HG02571 (cell line): ENCODE measurements at regions not wholly inside any gene's neighbourhood (a gene's known extent, or its start where the extent isn't known, plus 50 kb on each side); places are given as distances from the start of the nearest gene placed in this dataset.

Experiments
- ATAC-seq: cut with Tn5 transposase; IDR thresholded peaks from one replicate; pipeline ENCODE4 v1.9.1; 2021; ENCODE audit warnings: mild to moderate bottlenecking, moderate library complexity; ENCODE audit not compliant: unreplicated experiment

- no peak for ATAC-seq
Measured at GRCh38 chr22:48808038-48808960, 1019.4 kb downstream of the BRD1 start.

DNA sequence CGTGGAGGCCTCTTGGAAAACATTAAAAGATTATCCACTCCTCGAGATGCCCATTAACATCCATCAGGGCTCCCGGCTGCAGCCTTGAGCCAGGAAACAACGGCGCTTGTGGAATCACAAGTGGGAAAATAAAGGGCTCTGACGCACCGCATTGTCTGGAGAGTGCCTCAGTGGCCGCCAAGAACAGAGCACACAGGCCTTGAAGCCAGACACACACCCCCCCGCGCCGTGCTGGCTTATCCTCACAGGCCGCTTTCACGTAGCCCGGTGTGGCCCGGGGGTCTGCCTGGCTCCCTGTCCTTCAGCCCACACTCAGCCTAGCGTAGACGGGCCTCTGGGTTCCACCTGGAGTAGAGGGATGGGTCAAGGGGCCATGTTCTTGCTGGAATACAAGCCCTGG, 1020.5 kb downstream of the BRD1 start:
- ATAC-seq, result no peak

DNA sequence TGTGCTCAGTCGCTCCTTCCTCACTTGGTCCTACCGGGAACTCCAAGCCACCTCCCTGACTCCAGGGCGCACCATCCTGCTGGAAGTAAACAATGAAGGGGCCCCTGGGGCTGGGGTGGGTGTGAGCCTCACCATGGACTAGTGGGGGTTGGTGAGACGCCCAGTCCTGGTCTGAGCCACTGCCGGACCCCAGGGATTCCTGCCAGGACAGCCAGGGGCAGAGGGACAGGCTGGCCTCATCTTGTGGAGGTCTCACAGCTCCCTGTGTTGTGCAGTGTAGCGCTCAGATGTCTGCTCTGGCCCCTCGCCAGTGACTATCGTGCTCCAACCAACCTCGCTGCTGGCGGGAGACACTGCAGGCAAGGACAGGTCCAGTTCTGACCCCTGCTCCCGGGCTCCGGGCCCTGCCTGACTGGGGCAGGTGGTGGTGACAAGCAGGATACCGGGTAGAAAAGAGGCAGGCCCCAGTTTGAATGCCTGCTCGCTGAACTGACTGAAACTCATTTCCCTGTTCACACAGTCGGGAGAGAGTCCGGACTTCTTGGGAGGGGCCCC, 1021.4 kb downstream of the BRD1 start:
- ATAC-seq, result no peak

DNA sequence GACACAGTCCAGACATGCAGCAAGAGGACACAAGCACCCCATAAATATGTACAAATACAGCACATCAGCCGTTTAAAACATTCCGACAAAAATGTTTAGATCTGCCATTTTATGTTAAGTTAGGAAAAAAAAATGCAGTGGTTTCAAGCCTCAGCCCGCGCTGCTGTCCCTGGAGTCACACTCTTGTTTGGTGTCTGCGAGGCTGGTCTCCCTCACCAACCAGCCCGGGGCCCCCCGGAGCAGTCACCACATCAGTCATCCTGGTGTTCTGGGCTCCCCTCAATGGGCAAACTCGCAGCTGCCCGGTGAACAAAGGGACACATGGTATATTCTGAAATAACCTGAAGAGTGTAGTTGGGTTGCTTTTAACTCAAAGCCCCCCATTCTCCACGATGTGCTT, 1022.2 kb downstream of the BRD1 start:
- no peak for ATAC-seq

- no peak for ATAC-seq
Measured at GRCh38 chr22:48804811-48805301, 1022.8 kb downstream of the BRD1 start.

DNA sequence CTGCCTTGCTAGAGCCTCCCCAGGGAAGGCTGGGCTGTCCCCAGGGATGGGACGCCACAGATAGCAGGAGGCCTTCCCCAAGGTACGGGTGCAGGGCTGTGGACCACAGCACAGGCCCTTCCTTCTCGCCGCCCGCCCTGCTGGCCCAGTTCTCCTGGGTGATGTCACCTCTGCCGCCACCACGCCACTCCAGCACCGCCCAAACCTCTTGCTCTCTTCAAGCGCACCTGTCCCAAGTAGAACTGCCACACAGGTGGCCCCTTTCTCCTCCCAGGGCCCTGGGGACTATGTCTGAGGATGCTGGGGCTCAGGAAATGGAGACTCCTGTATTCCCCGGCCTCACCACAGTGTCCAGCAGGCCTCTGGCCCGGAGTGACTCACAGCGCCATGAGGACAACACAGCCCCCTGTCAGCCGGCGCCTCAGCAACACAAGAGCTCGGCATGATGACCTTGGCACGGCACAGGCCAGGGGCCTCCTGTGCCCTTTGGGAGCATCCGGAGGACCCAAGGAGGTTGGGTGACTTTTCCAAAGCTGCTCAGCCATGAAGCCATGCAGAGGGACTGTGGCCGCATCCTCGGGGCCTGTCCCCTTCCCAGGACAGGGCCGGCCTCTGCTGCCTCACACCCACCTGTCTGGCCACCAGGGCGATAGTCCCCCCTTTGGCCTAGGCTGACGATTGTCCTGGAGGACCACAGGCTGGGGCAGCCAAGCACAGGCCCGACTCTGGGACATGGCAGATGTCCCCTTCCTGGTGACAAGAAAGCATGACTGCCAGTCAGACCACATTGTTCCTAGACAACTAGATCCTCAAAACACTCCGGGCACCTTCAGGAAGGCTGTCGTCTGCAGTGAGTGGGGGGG, 1023.5 kb downstream of the BRD1 start:
- no peak for ATAC-seq

DNA sequence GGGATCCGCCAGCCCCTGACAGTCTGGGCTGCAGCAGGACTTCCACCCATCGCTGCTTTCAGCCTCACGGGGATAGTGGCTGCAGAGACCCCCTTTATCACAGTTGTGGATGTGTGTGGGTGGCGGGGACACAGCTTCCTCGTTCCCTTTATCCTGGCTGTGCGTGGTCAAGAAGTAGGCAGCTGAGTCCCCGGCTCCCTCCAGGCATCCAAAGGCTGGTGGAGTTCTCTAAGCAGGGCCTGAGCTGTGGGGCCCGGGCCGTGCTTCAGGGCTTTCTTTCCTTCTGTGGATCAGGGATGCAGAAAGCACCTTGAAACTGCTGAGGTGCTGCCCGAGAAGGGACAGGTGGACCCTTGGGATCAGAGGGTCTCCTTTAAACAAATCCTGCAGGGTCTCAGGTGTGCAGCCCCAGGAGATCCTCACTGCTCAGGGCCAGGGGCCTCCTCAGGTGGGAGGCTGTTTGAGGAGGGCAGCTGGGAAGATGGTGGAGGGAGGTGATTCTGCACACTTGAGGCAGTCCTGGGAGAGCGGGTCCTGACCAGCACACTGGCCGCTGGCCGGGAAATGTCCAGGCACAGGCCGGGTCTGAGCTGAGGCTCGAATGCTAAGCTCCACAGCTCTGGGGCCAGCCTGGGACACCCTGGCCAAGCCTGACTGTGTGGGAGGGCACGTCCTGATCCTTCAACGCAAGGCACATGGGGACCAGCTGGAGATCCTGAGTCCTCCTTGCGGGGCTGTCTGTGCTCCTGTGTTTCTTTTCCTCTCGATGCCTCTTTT, 1024.3 kb downstream of the BRD1 start:
- no peak for ATAC-seq

GRCh38 chr22:48802576-48802975, 1025.1 kb downstream of the BRD1 start:
- ATAC-seq, result no peak

DNA sequence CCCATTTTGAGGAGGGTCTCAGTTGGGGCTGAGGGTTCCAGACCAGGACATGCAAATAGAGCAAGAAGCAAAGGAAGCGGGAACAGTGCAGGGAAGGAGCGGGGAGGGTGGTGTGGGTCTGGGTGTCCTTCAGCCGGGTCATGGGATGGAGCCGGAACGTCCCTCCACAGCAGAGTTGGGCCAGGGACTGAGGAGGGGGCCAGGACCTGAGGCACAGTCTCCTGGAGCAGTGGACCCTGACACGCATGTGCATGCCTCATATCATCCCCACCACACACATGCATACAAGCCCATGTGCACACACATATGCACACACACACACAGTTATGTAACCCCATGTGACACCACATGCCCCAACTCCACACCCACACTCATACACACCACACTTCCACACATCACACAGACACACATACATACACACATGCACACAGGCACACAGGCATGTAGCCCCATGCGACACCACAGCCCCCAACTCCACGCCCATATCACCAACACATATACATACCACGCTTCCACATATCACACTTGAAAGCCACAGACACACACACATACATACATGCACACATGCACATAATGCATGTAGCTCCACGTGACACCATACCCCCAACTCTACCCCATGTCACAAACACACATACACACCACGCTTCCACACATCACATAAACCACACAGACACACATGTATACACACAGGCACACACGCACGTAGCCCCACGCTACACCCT, 1026.6 kb downstream of the BRD1 start:
- ATAC-seq, result no peak

GRCh38 chr22:48800036-48800885, 1027.4 kb downstream of the BRD1 start:
- ATAC-seq, result no peak

DNA sequence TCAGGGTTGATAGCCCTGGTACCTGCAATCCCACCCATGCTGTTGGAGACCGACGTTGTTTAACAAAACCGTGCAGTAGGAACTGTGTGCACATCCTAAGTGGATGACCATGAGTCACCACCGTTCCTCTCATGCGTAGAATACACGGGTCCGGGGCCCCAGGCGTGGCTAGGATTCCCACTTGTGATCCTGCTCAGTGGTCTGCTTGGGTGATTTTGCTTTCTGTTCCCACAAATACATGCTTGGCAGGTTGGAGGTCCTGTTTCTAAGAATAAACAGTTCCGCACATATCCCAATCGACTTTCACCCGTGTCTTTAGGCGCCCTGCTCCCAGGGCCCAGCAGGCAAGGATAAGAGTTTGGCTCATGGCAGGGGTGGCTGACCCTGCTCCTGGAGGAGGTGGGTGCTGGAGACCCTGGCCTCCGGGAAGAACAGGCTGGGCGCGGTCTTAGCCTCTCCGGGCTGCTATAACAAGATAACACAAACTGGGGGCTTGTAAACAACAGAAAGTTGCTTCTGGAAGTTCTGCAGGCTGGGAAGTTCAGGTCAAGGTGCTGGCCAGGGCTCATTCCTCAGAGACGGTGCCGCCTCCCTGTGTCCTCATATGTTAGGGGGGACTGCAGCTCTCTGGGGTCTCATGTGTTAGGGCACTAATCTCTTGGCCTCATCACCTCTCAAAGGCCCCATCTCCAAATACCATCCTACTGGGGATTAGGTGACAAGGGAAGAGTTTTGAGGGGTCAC, 1028.3 kb downstream of the BRD1 start:
- no peak for ATAC-seq

DNA sequence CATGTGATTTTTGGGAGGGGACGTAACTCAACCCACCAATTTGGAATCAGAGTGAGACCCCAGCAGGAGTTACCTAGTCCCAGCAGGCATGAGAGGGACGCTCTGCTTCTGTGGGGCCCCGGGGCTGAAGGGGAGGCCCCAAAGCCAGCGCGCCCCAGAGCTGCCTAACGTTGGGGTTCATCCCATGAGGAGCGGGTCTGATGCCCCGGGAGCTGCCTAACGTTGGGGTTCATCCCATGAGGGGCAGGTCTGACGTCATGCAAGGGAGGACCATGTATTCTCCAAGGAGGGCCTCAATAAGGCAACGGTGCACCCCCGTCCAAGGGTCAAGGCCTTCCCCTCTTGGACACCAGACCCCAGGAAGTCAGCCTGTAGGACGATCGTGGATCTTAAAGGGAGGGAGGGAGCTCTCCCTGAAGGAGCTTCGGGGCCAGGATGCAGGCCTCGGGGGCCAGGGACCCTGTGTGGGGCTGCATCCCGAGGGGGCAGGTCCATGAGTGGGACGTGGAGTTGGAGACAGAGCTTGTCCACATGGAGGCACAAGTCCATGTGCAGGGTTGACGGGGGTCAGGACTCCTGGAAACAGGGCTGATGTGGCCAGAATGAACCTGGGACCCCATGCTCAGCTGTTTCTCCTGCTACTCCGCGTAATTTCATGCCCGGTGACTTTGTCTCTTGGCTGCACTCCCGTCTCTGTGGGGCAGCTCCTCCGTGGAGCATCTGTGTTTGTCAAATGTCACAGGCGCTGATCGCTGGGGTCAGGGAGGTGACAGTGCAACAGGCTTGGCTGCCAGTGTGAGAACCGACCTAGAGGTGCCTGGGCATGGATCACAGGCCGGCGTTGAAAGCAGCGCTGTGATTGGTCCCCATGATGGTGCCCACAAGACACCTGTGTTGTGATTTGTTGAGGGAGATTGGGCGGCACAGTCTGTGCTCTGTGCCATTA, 1029.1 kb downstream of the BRD1 start:
- ATAC-seq, result no peak

- no peak for ATAC-seq
Measured at GRCh38 chr22:48797731-48798130, 1029.9 kb downstream of the BRD1 start.

DNA sequence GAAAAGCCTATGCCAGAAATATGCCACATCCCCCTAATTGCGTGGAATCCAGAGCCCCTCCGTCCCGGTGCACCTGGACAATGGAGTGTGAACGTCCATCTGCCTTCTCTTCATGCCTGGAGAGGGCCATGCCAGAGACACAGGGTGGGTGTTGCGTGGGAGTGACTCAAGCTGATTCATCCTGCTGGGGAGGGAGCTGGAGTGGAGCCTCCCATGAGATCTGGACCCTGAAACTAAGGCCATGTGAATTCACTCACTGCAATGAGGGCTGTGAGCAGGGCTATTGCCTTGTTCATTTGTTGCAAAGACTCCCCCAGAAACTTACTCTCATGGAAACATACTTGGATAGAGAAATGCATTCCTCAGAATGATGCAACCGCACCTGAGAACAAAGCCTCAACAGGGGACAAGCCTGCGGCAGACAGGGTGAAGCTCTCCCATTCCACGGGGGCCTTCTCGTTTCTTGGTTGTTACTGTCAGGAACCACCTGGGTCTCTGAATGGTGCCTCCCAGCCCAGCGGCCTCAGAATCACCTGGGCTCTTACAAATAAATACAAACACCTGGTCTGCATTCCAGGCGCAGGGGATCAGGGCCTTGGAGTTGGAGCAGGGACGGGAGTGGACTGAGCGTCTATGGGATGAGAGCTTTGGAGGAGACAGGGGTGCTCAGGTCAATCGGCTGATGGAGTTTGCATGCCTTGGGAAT, 1031.2 kb downstream of the BRD1 start:
- no peak for ATAC-seq

- ATAC-seq, result no peak
Measured at GRCh38 chr22:48795664-48796063, 1032.0 kb downstream of the BRD1 start.

GRCh38 chr22:48794906-48795305, 1032.8 kb downstream of the BRD1 start:
- no peak for ATAC-seq

- no peak for ATAC-seq
Measured at GRCh38 chr22:48793949-48794348, 1033.7 kb downstream of the BRD1 start.
